Keratinocyte (primary cell): ENCODE measurements at regions not wholly inside any gene's neighbourhood (a gene's known extent, or its start where the extent isn't known, plus 50 kb on each side); places are given as distances from the start of the nearest gene placed in this dataset.

Experiments
- DNase-seq: peaks from one replicate; pipeline ENCODE4 v3.0.0-alpha.2; 2011; ENCODE audit warnings: low read depth, missing footprints, low spot score
- FAIRE-seq: peaks from 2 replicates; lab custom pipeline; 2011; peaks lifted over from hg19 to GRCh38; lab: Jason Lieb, UNC
- H2AFZ ChIP-seq: 2 replicates; pipeline ENCODE4 v1.6.0; 2012; ENCODE audit warnings: low read length, control low read depth, inconsistent platforms; ENCODE audit not compliant: control insufficient read depth
- H3K27ac ChIP-seq: 2 replicates; pipeline ENCODE4 v1.5.1; 2011; ENCODE audit warnings: low read length; ENCODE audit not compliant: control insufficient read depth, insufficient read depth
- H3K27me3 ChIP-seq: 3 replicates; pipeline ENCODE4 v1.6.0; 2011; ENCODE audit warnings: low read length; ENCODE audit not compliant: control insufficient read depth, insufficient read depth; ENCODE audit errors: extremely low read depth
- H3K36me3 ChIP-seq, 2 experiments: 2 replicates in 1 of 2; 3 replicates in 1 of 2; pipeline ENCODE4 v1.5.1; 2011; ENCODE audit warnings: low read length in 2 of 2, mild to moderate bottlenecking in 1 of 2; ENCODE audit not compliant: control insufficient read depth in 2 of 2, insufficient read depth in 2 of 2; ENCODE audit errors: extremely low read depth in 1 of 2
- H3K4me1 ChIP-seq: 3 replicates; pipeline ENCODE4 v1.5.1; 2011; ENCODE audit warnings: low read length; ENCODE audit not compliant: control insufficient read depth, insufficient read depth; ENCODE audit errors: extremely low read depth
- H3K4me2 ChIP-seq: 3 replicates; pipeline ENCODE4 v1.6.0; 2011; ENCODE audit warnings: low read depth, low read length; ENCODE audit not compliant: control insufficient read depth, insufficient read depth; ENCODE audit errors: extremely low read depth
- H3K4me3 ChIP-seq, 3 experiments: fragments of 200-600 bp in 1 of 3; sonication (generic) in 1 of 3; 2 replicates in 2 of 3; 3 replicates in 1 of 3; pipeline ENCODE4 v1.5.1; 2011 to 2016; ENCODE audit warnings: low read length in 3 of 3, mild to moderate bottlenecking in 3 of 3, control low read depth in 2 of 3, inconsistent platforms in 1 of 3, low read depth in 1 of 3, mixed read lengths in 1 of 3, mixed run types in 1 of 3, moderate library complexity in 1 of 3; ENCODE audit not compliant: control insufficient read depth in 2 of 3, insufficient read depth in 2 of 3; ENCODE audit errors: extremely low read depth in 1 of 3
- H3K79me2 ChIP-seq: 2 replicates; pipeline ENCODE4 v1.6.0; 2012; ENCODE audit warnings: low read length; ENCODE audit not compliant: control insufficient read depth, insufficient read depth
- H3K9ac ChIP-seq: 3 replicates; pipeline ENCODE4 v1.6.0; 2011; ENCODE audit warnings: low read length; ENCODE audit not compliant: control insufficient read depth, insufficient read depth; ENCODE audit errors: extremely low read depth
- H3K9me1 ChIP-seq: 3 replicates; pipeline ENCODE4 v1.6.0; 2011; ENCODE audit warnings: low read length; ENCODE audit not compliant: control insufficient read depth, insufficient read depth; ENCODE audit errors: extremely low read depth
- H3K9me3 ChIP-seq: 2 replicates; pipeline ENCODE4 v1.5.1; 2012; ENCODE audit warnings: low read depth, low read length; ENCODE audit not compliant: control insufficient read depth
- H4K20me1 ChIP-seq: 3 replicates; pipeline ENCODE4 v1.6.0; 2011; ENCODE audit warnings: low read length; ENCODE audit not compliant: control insufficient read depth, insufficient read depth; ENCODE audit errors: extremely low read depth
- EZH2 ChIP-seq: IDR thresholded peaks from one replicate; pipeline ENCODE4 v1.6.1; 2012; ENCODE audit warnings: inconsistent platforms, mild to moderate bottlenecking, low read length, moderate library complexity
- dilution Hi-C: fragments of 300-500 bp; cut with MboI; formaldehyde crosslinking; loops from one replicate; pipeline ENCODE4 v1.7.0; 2020; ENCODE audit warnings: low sequenced_read_pairs; ENCODE audit not compliant: extremely low pct_ligation_motif_present
- TF ChIP-seq, protein P1 (sequence below), 3 experiments: IDR thresholded peaks in 1 of 3; conservative IDR thresholded peaks in 1 of 3; optimal IDR thresholded peaks in 1 of 3; 2 replicates in 2 of 3; 3 replicates in 1 of 3; pipeline versions ENCODE3 to v1.5.1; 2011; ENCODE audit warnings: low read length in 3 of 3, mild to moderate bottlenecking in 3 of 3, moderate library complexity in 2 of 3, control low read depth in 1 of 3, inconsistent platforms in 1 of 3; ENCODE audit not compliant: insufficient read depth in 2 of 3; ENCODE audit errors: extremely low read depth in 1 of 3

DNA sequence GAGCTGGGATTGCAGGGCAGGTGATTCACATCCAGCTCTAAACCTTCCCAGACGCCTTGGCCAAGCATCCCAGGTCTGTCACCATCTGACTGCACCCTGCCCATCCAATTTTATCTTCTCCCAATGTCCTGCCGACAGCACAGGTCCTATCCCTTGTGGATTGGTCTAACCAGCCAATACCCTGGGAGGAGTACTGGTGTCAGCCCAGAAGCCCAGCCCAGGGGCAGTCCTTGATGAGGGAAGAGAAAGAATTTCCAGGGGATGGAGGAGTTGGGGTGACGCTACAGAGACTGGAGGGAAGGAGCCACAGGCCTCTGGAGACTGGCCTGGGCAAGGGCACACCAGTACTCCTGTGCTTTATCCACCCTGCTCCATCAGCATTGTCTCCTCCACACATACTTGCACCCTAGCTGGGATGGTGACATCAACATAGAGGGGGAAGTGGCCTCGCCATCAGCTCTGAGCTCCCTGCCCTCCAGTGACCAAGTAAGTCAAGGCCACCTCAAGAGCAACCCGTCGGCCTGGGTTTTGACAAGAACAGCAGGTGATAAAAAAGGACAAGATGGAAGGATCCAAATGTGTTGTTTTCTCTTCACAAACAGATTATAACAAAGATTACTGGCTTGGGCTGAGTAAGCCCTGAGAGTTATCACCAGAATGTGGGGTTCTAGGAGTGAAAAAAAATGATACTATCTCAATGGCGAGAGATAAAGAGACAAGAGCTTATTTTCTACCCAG lies 114.6 kb downstream of the AQP9 start:
- peaks cover 4% of the 10 kb centered on the region for H3K4me1 ChIP-seq
- no peak overlapping the region for H3K4me2 ChIP-seq
- FAIRE-seq, result no peak
- H3K4me3 ChIP-seq, result no peak overlapping the region
- H3K27me3 ChIP-seq, result no peaks in the 10 kb centered on the region
- peaks cover 3% of the 10 kb centered on the region for H3K9me3 ChIP-seq
- H3K9me1 ChIP-seq, result no peaks in the 10 kb centered on the region
- no peak for DNase-seq
- H3K9ac ChIP-seq, result no peak overlapping the region
- H3K79me2 ChIP-seq, result no peaks in the 10 kb centered on the region
- no peaks in the 10 kb centered on the region for H4K20me1 ChIP-seq
- TF ChIP-seq, protein P1, sequence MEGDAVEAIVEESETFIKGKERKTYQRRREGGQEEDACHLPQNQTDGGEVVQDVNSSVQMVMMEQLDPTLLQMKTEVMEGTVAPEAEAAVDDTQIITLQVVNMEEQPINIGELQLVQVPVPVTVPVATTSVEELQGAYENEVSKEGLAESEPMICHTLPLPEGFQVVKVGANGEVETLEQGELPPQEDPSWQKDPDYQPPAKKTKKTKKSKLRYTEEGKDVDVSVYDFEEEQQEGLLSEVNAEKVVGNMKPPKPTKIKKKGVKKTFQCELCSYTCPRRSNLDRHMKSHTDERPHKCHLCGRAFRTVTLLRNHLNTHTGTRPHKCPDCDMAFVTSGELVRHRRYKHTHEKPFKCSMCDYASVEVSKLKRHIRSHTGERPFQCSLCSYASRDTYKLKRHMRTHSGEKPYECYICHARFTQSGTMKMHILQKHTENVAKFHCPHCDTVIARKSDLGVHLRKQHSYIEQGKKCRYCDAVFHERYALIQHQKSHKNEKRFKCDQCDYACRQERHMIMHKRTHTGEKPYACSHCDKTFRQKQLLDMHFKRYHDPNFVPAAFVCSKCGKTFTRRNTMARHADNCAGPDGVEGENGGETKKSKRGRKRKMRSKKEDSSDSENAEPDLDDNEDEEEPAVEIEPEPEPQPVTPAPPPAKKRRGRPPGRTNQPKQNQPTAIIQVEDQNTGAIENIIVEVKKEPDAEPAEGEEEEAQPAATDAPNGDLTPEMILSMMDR (optimal IDR thresholded peaks at IDR 0.05 in 1 of 3, IDR thresholded peaks at IDR 0.05 in 1 of 3, conservative IDR thresholded peaks at IDR 0.05 in 1 of 3; ENCODE audit: extremely low read depth in 1 of 3, insufficient read depth in 2 of 3, low read length in 3 of 3), result no peak
- no peak for TF ChIP-seq EZH2
- dilution Hi-C loops, result no loop called here
- H3K36me3 ChIP-seq, result no peaks in the 10 kb centered on the region
- no peak overlapping the region for H2AFZ ChIP-seq
- H3K27ac ChIP-seq, result no peak overlapping the region

DNA sequence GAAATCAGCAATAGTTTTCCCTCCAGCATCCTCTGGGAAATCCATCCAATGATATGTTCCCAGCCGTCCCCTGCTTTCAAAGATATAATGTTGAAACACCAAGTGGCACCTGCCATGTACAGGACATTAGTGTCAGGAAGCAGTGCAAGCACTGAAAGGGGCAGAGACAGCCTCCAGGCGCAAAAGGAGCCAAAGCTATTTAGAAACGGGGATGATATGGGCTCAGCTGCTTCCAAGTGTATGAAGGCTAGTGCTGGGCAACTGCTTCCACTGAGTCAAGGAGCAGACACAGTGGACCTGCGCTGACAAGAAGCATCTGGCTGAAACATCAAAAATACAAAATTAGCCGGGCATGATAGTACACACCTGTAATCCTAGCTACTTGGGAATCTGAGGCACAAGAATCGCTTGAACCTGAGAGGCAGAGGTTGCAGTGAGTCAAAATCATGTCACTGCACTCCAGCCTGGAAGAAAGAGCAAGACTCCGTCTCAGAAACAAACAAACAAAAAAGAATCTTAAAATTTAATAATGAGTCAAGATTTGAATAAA lies 119.7 kb downstream of the AQP9 start:
- Histone ChIP-seq H2AFZ (no peak overlapping the region), H3K27ac (peak overlapping the region; percentile 82), H3K4me2 (peak overlapping the region; percentile 45), H3K4me3 (no peak overlapping the region), H3K27me3 (no peaks in the 10 kb centered on the region), H3K9me1 (no peaks in the 10 kb centered on the region), H3K36me3 (no peaks in the 10 kb centered on the region), H4K20me1 (no peaks in the 10 kb centered on the region), H3K4me1 (peaks cover 38% of the 10 kb centered on the region), H3K9ac (no peak overlapping the region), H3K79me2 (no peaks in the 10 kb centered on the region), H3K9me3 (peaks cover 3% of the 10 kb centered on the region)
- no peak for DNase-seq
- no peak for TF ChIP-seq EZH2
- TF ChIP-seq, protein P1 (optimal IDR thresholded peaks at IDR 0.05 in 1 of 3, IDR thresholded peaks at IDR 0.05 in 1 of 3, conservative IDR thresholded peaks at IDR 0.05 in 1 of 3; ENCODE audit: extremely low read depth in 1 of 3, insufficient read depth in 2 of 3, low read length in 3 of 3), result no peak
- dilution Hi-C loops, result no loop called here
- FAIRE-seq, result no peak
